HepG2 (cell line): ENCODE measurements at regions not wholly inside any gene's neighbourhood (a gene's known extent, or its start where the extent isn't known, plus 50 kb on each side); places are given as distances from the start of the nearest gene placed in this dataset.

Experiments
- ATAC-seq: fragments of 200-7000 bp; cut with Tn5 transposase; 3 replicates; pipeline ENCODE4 v1.9.1; 2020; ENCODE audit warnings: mild to moderate bottlenecking, moderate library complexity
- BruUV-seq: library from RNA; stranded (reverse); fragments of 400-500 nt; replicated peaks from 2 replicates; lab custom pipeline; 2021; lab: Mats Ljungman, UMichigan
- CTCF ChIA-PET: fragments of 300-600 bp; formaldehyde crosslinking; extraction: SDS; loops from one replicate; lab custom pipeline; 2021; ENCODE audit warnings: low total read pairs, inconsistent platforms, low intra/inter-chr PET ratio; lab: Yijun Ruan, JAX
- POLR2A ChIA-PET: fragments of 350-600 bp; sonication (Branson Sonifier 250); formaldehyde crosslinking; loops from one replicate; lab custom pipeline; 2020; ENCODE audit warnings: antibody characterized with exemption, inconsistent platforms; lab: Yijun Ruan, JAX
- DNase-seq: peaks from one replicate; pipeline ENCODE4 v3.0.0-alpha.2; 2015; ENCODE audit warnings: low spot score
- FAIRE-seq: peaks from 3 replicates; lab custom pipeline; 2011; peaks lifted over from hg19 to GRCh38; lab: Jason Lieb, UNC
- H2AFZ ChIP-seq: one replicate; pipeline ENCODE4 v1.6.1; 2011; ENCODE audit warnings: low read length, inconsistent platforms
- H3K27ac ChIP-seq: fragments of 300-600 bp; 3 replicates; pipeline ENCODE4 v1.8.0; 2011; ENCODE audit warnings: mixed run types, mild to moderate bottlenecking, mixed read lengths, low read length, inconsistent platforms; ENCODE audit not compliant: insufficient read depth; ENCODE audit errors: extremely low read length
- H3K27me3 ChIP-seq, 2 experiments: fragments of 200-600 bp in 1 of 2; 2 replicates in 1 of 2; 3 replicates in 1 of 2; pipeline versions ENCODE4 v1.6.0 to v1.8.0; 2011; ENCODE audit warnings: low read length in 2 of 2, mild to moderate bottlenecking in 2 of 2, moderate library complexity in 2 of 2, inconsistent platforms in 1 of 2; ENCODE audit not compliant: insufficient read depth in 2 of 2, control insufficient read depth in 1 of 2
- H3K36me3 ChIP-seq, 2 experiments: fragments of 200-600 bp in 1 of 2; replicated peaks in 1 of 2; 2 replicates in 1 of 2; 3 replicates in 1 of 2; pipeline versions ENCODE4 v1.5.1 to v1.8.0; 2011; ENCODE audit warnings: low read length in 2 of 2, inconsistent platforms in 1 of 2; ENCODE audit not compliant: insufficient read depth in 2 of 2, control insufficient read depth in 1 of 2
- H3K4me1 ChIP-seq: 2 replicates; pipeline ENCODE4 v1.5.1; 2012; ENCODE audit warnings: low read length, inconsistent platforms; ENCODE audit not compliant: insufficient read depth
- H3K4me2 ChIP-seq: 2 replicates; pipeline ENCODE4 v1.6.0; 2011; ENCODE audit warnings: low read depth, low read length, inconsistent platforms
- H3K4me3 ChIP-seq, 3 experiments: fragments of 200-600 bp in 1 of 3; sonication (generic), shearing (Covaris generic) in 1 of 3; replicated peaks in 1 of 3; 2 replicates each; pipeline ENCODE4 v1.5.1; 2011 to 2016; ENCODE audit warnings: low read length in 3 of 3, inconsistent platforms in 2 of 3, low read depth in 2 of 3, mild to moderate bottlenecking in 2 of 3, control low read depth in 1 of 3, mixed read lengths in 1 of 3; ENCODE audit not compliant: insufficient read depth in 1 of 3
- H3K79me2 ChIP-seq: one replicate; pipeline ENCODE4 v1.6.1; 2011; ENCODE audit warnings: low read length, inconsistent platforms; ENCODE audit not compliant: insufficient read depth
- H3K9ac ChIP-seq: 2 replicates; pipeline ENCODE4 v1.6.0; 2011; ENCODE audit warnings: mild to moderate bottlenecking, low read depth, low read length, inconsistent platforms; ENCODE audit not compliant: insufficient read depth
- H3K9me3 ChIP-seq: 2 replicates; pipeline ENCODE4 v1.5.1; 2012; ENCODE audit warnings: mild to moderate bottlenecking, low read length
- H4K20me1 ChIP-seq: 2 replicates; pipeline ENCODE4 v1.6.0; 2011; ENCODE audit warnings: inconsistent platforms, mild to moderate bottlenecking, low read length, moderate library complexity; ENCODE audit not compliant: insufficient read depth
- ADNP ChIP-seq: sonication (generic); formaldehyde crosslinking; IDR thresholded peaks from 2 replicates; pipeline ENCODE4 v1.4.0; 2020; ENCODE audit warnings: missing genetic modification reagents
- ATF7 ChIP-seq, 2 experiments: fragments of 450-650 bp in 1 of 2; sonication (generic) in 1 of 2; formaldehyde crosslinking in 1 of 2; IDR thresholded peaks; 2 replicates each; pipeline versions ENCODE4 v1.4.0 to v1.6.1; 2016 to 2020; ENCODE audit warnings: antibody characterized with exemption in 1 of 2, mild to moderate bottlenecking in 1 of 2, missing genetic modification reagents in 1 of 2
- ATM ChIP-seq: fragments of 450-650 bp; IDR thresholded peaks from 2 replicates; pipeline ENCODE4 v1.7.1; 2017; ENCODE audit warnings: mild to moderate bottlenecking, borderline replicate concordance
- FOXC1 ChIP-seq: sonication (generic); formaldehyde crosslinking; IDR thresholded peaks from 2 replicates; pipeline ENCODE4 v1.8.0; 2022; ENCODE audit warnings: mild to moderate bottlenecking, missing genetic modification reagents, borderline replicate concordance
- MAFF ChIP-seq: IDR thresholded peaks from 2 replicates; pipeline ENCODE4 v1.6.1; 2011; ENCODE audit warnings: low read depth, low read length, improper control_type of control experiment
- MAFK ChIP-seq, 2 experiments: IDR thresholded peaks in 1 of 2; conservative IDR thresholded peaks in 1 of 2; 2 replicates each; pipeline ENCODE4 v1.6.1; 2011; ENCODE audit warnings: improper control_type of control experiment in 2 of 2, low read length in 2 of 2
- MXI1 ChIP-seq: IDR thresholded peaks from 3 replicates; pipeline ENCODE4 v1.6.1; 2012; ENCODE audit warnings: low read depth, low read length, inconsistent platforms, borderline replicate concordance
- NFKB2 ChIP-seq: sonication (generic); formaldehyde crosslinking; IDR thresholded peaks from 2 replicates; pipeline ENCODE4 v1.4.0; 2020; ENCODE audit warnings: missing genetic modification reagents, borderline replicate concordance
- PHF20 ChIP-seq: sonication (generic); formaldehyde crosslinking; IDR thresholded peaks from 2 replicates; pipeline ENCODE4 v1.5.0; 2020; ENCODE audit warnings: mild to moderate bottlenecking, missing genetic modification reagents
- ZFY ChIP-seq: sonication (generic); formaldehyde crosslinking; IDR thresholded peaks from 2 replicates; pipeline ENCODE4 v1.4.0; 2020; ENCODE audit warnings: missing genetic modification reagents
- ZNF234 ChIP-seq: sonication (generic); formaldehyde crosslinking; conservative IDR thresholded peaks from 2 replicates; pipeline ENCODE4 v1.5.1; 2020; ENCODE audit warnings: mild to moderate bottlenecking, missing genetic modification reagents
- ZNF253 ChIP-seq: sonication (generic); formaldehyde crosslinking; IDR thresholded peaks from 2 replicates; pipeline ENCODE4 v1.8.0; 2022; ENCODE audit warnings: mild to moderate bottlenecking, missing genetic modification reagents, borderline replicate concordance
- ZSCAN20 ChIP-seq: sonication (generic); formaldehyde crosslinking; IDR thresholded peaks from 2 replicates; pipeline ENCODE4 v1.4.0; 2020; ENCODE audit warnings: missing genetic modification reagents, mild to moderate bottlenecking, borderline replicate concordance
- ZZZ3 ChIP-seq: sonication (generic); formaldehyde crosslinking; IDR thresholded peaks from 2 replicates; pipeline ENCODE4 v1.4.0; 2020; ENCODE audit warnings: missing genetic modification reagents, mild to moderate bottlenecking, borderline replicate concordance
- WGBS: methylation state at CpG from one replicate; pipeline ENCODE4 v1.1.6; 2017; ENCODE audit warnings: low lambda C conversion rate; 5-methylcytosine and 5-hydroxymethylcytosine counted together
- in situ Hi-C: cut with HindIII; loops from 2 replicates; pipeline ENCODE4 v1.10.0; 2017; ENCODE audit warnings: low pct_unique_long_range_greater_than_20kb; ENCODE audit not compliant: extremely low pct_ligation_motif_present
- intact Hi-C: fragments of 100-400 bp; cut with micrococcal nuclease; formaldehyde crosslinking; loops from one replicate; pipeline ENCODE4 v1.10.0; 2022; ENCODE audit not compliant: unreplicated experiment
- TF ChIP-seq, protein P1 (sequence below): sonication (generic); formaldehyde crosslinking; IDR thresholded peaks from 2 replicates; pipeline ENCODE4 v1.5.0; 2020; ENCODE audit warnings: missing genetic modification reagents, mild to moderate bottlenecking, borderline replicate concordance
- TF ChIP-seq, protein P2 (sequence below): IDR thresholded peaks from 2 replicates; pipeline ENCODE4 v1.6.1; 2016; ENCODE audit warnings: mild to moderate bottlenecking

DNA sequence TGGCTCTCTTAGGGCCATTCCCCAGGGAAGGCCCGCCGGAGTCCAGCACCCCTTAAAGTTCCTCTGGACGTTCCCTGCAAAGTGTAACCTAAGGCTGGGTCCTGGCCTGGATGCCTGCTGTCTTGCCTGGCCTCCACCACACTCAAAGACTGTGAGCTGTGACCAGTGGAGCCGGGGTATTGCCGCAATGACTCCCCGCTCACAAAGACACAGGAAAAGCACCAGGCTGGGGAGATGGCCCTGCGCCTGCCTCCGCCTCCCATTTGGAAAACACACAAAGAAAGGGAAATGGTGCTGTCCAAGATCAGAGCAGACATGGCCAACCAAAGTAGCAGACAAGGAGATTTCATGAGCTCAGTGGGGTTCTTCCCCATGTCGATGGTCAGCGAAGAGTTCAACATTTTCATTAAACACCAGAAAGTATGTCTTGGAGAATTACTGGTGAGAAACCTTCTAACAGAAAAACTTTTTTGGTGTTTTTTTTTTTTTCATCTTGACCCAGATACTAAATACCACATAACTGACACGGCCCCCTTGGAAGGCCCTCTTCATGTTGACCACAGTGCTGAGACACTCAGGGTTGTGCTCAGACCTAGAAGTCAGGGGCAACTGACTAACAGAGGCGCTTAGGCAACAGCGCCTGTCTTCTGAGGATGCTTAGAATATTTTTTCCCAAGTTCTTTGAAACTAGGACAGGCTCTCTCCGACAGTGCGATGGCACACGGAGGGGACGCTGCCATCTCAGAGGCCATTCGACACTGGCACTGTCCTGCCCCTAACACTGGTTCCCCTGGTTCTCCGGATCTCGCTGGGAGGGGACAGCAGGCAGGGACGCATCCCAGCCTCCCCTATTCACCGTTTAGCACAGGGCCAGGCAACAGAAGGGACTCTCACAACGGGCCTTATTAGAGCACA, 226.4 kb upstream of the ID2 start (continued):
- TF ChIP-seq, protein P1, sequence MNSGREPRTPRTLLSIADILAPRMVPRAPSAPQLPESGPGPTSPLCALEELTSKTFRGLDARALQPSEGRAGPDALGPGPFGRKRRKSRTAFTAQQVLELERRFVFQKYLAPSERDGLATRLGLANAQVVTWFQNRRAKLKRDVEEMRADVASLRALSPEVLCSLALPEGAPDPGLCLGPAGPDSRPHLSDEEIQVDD (CRISPR knock-in tag) = no peak

DNA sequence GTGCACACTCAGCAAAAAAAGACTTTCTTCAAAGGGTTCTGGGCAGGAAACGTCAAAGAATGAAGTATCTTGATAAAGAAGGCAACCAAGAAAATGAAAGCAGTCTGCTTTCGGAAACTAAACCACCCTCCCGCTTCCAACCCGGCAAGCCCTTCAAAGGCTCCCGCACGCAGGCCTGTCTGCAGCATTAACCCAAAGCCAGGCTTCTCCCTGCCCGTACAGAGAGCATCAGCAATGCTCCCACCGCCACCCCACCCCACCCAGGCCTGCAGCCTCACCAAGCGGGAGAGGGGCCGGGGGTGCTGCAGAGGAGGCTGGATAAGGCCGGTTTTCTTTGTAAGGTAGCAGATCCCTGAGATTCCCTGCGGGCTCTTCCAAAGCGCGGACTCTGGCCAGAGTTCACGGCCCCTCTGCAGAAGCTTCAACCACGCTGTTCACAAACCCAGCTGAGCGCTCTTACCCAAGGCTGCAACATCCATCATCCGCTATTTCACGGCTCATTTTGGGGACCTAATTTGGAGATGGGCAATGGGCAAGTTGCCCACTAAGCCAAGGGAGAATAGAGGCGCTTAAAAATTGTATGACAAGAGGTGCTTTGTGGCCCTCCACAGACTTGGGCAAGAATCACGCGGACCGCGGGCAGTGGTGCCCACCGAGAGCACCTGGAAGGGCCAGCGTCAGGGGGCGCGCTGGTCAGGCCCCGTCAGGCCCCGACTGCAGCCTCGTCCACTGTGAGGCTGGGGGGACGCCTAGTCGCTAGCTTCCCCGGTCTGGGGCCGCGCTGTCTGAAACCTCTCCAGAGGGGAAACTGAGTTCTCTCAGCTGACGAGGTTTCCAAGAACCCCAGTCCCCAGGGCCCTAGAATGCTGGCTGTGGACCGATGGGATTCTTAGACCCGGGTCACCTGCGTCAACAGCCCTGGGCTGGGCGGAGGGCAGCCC, 225.4 kb upstream of the ID2 start:
- CTCF ChIA-PET = no interaction called here
- Histone ChIP-seq H3K79me2 (no peaks in the 10 kb centered on the region), H3K9ac (no peak overlapping the region), H3K36me3 (no peaks in the 10 kb centered on the region), H3K27ac (no peak overlapping the region), H3K4me2 (peak overlapping the region; percentile 14; the same call in 1 of the 2 replicates), H3K4me1 (no peaks in the 10 kb centered on the region), H2AFZ (no peak overlapping the region), H3K4me3 (0 out of 6 replicates have a peak overlapping the region, but pooled peaks of 1 of the 3 experiments have one; percentile 1), H3K9me3 (no peaks in the 10 kb centered on the region), H4K20me1 (no peaks in the 10 kb centered on the region), H3K27me3 (peaks cover 0 to 42% of the 10 kb centered on the region in 2 experiments; a peak in 3 of 5 replicates)
- intact Hi-C loops (no loop called here), in situ Hi-C loops (no loop called here)
- WGBS = 75% methylated on average over 33 of the region's 41 CpGs
- no TSS peak for BruUV-seq
- TF ChIP-seq ZSCAN20 (CRISPR knock-in tag) = no peak
- no peak for TF ChIP-seq ZZZ3
- TF ChIP-seq ZNF234 (CRISPR knock-in tag) = no peak
- no peak for TF ChIP-seq ATF7 (IDR thresholded peaks at IDR 0.05)
- no peak for TF ChIP-seq ATF7 (CRISPR knock-in tag; IDR thresholded peaks at IDR 0.05)
- TF ChIP-seq ZFY (CRISPR knock-in tag) = no peak
- no peak for TF ChIP-seq FOXC1
- TF ChIP-seq, protein P2, sequence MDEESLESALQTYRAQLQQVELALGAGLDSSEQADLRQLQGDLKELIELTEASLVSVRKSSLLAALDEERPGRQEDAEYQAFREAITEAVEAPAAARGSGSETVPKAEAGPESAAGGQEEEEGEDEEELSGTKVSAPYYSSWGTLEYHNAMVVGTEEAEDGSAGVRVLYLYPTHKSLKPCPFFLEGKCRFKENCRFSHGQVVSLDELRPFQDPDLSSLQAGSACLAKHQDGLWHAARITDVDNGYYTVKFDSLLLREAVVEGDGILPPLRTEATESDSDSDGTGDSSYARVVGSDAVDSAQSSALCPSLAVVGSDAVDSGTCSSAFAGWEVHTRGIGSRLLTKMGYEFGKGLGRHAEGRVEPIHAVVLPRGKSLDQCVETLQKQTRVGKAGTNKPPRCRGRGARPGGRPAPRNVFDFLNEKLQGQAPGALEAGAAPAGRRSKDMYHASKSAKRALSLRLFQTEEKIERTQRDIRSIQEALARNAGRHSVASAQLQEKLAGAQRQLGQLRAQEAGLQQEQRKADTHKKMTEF = no peak
- no peak for TF ChIP-seq ZNF253 (CRISPR knock-in tag)
- peak; percentile 88 for TF ChIP-seq MAFF
- no peak for TF ChIP-seq ATM
- TF ChIP-seq PHF20 (CRISPR knock-in tag) = no peak
- no peak for TF ChIP-seq ADNP (CRISPR knock-in tag)
- TF ChIP-seq MXI1 = no peak
- no peak for TF ChIP-seq NFKB2 (CRISPR knock-in tag)
- TF ChIP-seq MAFK (conservative IDR thresholded peaks at IDR 0.05 in 1 of 2, IDR thresholded peaks at IDR 0.05 in 1 of 2; ENCODE audit: low read length in 2 of 2) = peak; percentile 92 to 95
- DNase-seq = no peak
- ATAC-seq = peak; percentile 55
- POLR2A ChIA-PET = no interaction called here
- FAIRE-seq = no peak
